ENCODE measurements at regions not wholly inside any gene's neighbourhood (a gene's known extent, or its start where the extent isn't known, plus 50 kb on each side); places are given as distances from the start of the nearest gene placed in this dataset.

GRCh38 chr3:72143966-72144717 is 359.2 kb upstream of the PROK2 start:
- no CpG with 5 or more reads among the region's 6 CpGs for WGBS (ENCODE audit: extremely low coverage, insufficient read length, low lambda C conversion rate)
- DNase-seq: no peak
- no peak overlapping the region for H3K18ac ChIP-seq (ENCODE audit: insufficient read length, low read depth, low read length)

More at GRCh38 chr3:72143966-72144717, 359.2 kb upstream of the PROK2 start:
- Histone ChIP-seq H3K27me3 (ENCODE audit: insufficient read depth, low read length) (no peaks in the 10 kb centered on the region), H3K4ac (ENCODE audit: low read depth, low read length) (no peak overlapping the region), H2BK20ac (ENCODE audit: low read depth, low read length, poor library complexity, severe bottlenecking) (no peak overlapping the region), H2AK5ac (ENCODE audit: insufficient read length, low read length) (no peak overlapping the region), H4K20me1 (ENCODE audit: control insufficient read depth, insufficient read depth, insufficient read length) (no peaks in the 10 kb centered on the region), H4K91ac (ENCODE audit: insufficient read length, low read depth, low read length) (no peak overlapping the region), H3K56ac (ENCODE audit: insufficient read length, low read depth, low read length) (no peak overlapping the region), H4K5ac (ENCODE audit: insufficient read length, low read depth, low read length) (no peak overlapping the region), H3K79me2 (ENCODE audit: insufficient read depth, low read length) (no peaks in the 10 kb centered on the region), H3K79me1 (ENCODE audit: insufficient read depth, low read depth, low read length, poor library complexity, severe bottlenecking) (no peaks in the 10 kb centered on the region), H2BK12ac (ENCODE audit: insufficient read length, low read depth, low read length) (no peak overlapping the region), H2BK120ac (ENCODE audit: low read depth, low read length, poor library complexity, severe bottlenecking) (no peak overlapping the region), H3K23ac (ENCODE audit: insufficient read length, low read depth, low read length) (no peak overlapping the region), H3K4me2 (ENCODE audit: insufficient read depth, insufficient read length, low read length) (no peak overlapping the region), H3T11ph (ENCODE audit: low read length) (no peak overlapping the region), H2AFZ (ENCODE audit: low read length) (no peak overlapping the region), H4K8ac (replicated peaks; ENCODE audit: insufficient read length, low read depth, low read length) (no peak overlapping the region), H2BK5ac (ENCODE audit: insufficient read length, low read length) (no peak overlapping the region), H2BK15ac (ENCODE audit: low read depth, low read length) (no peak overlapping the region), H3K9ac (ENCODE audit: extremely low read depth, insufficient read length, low read length) (no peak overlapping the region), H3K23me2 (ENCODE audit: insufficient read length, low read depth, low read length, poor library complexity, severe bottlenecking) (no peaks in the 10 kb centered on the region), H3K27ac (ENCODE audit: insufficient read length, low read depth, low read length) (no peak overlapping the region), H3K4me1 (ENCODE audit: insufficient read depth, low read length) (no peaks in the 10 kb centered on the region), H3K9me3 (ENCODE audit: control insufficient read depth, low read depth, low read length) (no peaks in the 10 kb centered on the region), H3K14ac (ENCODE audit: insufficient read depth, low read length) (no peak overlapping the region)
- no peak for TF ChIP-seq CTCF (conservative IDR thresholded peaks at IDR 0.05)
- Mint-ChIP-seq H3K27me3 (ENCODE audit: low read depth) (peaks cover 5% of the 10 kb centered on the region), H3K4me3 (no peak overlapping the region), H3K4me1 (peaks cover 0 to 4% of the 10 kb centered on the region in 2 experiments; a peak in 2 of 4 replicates), H3K27ac (no peak overlapping the region), H3K36me3 (ENCODE audit: insufficient read depth in 1 of 3, low read depth in 3 of 3) (peaks cover 0 to 4% (median 0%) of the 10 kb centered on the region in 3 experiments; a peak in 2 of 7 replicates), H3K9me3 (no peaks in the 10 kb centered on the region; a peak in 3 of 5 replicates)

Measured in H9 (cell line).